NCI-H2227 treated with DMSO at 0.1 percent for 48 hours (cell line): ENCODE measurements at regions not wholly inside any gene's neighbourhood (a gene's known extent, or its start where the extent isn't known, plus 50 kb on each side); places are given as distances from the start of the nearest gene placed in this dataset.
A peak's percentile ranks its signal among the peaks of the same experiment; 100 is the strongest.

Experiments
- DNase-seq: peaks from one replicate; lab custom pipeline; 2025; lab: John Stamatoyannopoulos, UW

DNA sequence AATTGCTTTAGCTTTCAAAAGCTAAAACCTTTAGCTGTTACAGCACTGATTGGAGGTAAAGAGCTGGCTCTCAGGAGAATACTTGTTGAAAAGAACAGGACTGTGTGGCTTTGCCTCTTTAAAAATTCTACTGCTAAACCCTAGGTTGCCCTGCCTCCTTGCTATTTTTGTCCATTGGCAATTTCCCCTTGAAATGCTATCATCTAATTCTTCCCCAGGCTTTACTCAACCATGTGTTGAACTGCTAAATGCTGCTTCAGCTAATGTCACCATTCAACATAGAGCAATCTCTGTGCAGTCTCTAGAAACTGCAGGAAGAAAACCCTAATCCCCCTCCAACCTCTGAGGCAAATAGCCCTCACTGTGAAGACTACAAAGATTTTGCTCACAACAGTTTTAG, 203.7 kb upstream of the ARX start:
- DNase-seq, result peak; percentile 12

GRCh38 chrX:25213611-25214010, 197.8 kb upstream of the ARX start:
- no peak for DNase-seq

- DNase-seq, result peak; percentile 59
Observed at GRCh38 chrX:25207803-25208475, 192.2 kb upstream of the ARX start.

DNA sequence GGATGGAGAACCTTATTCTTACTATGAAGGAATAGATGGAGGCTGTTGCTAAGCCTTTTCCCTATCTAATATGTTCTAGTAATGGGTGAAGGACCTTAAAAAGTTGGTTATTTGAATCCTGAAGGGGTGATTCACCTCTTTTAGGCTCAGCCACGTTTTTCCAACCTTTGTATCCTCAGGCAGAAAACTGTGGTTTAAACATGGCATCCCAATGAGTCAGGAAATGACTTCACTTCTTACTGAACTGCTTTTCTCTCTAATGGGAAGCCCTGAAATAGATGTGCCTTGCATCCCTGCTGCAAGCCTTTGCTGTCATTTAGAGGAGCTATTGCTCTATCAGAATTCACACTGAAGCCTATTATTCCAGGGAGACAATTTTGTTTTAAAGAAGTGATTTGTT, 191.0 kb upstream of the ARX start:
- peak; percentile 33 for DNase-seq

- no peak for DNase-seq
Observed at GRCh38 chrX:25204182-25204581, 188.4 kb upstream of the ARX start.

GRCh38 chrX:25202827-25203226, 187.1 kb upstream of the ARX start:
- DNase-seq, result peak; percentile 50

DNA sequence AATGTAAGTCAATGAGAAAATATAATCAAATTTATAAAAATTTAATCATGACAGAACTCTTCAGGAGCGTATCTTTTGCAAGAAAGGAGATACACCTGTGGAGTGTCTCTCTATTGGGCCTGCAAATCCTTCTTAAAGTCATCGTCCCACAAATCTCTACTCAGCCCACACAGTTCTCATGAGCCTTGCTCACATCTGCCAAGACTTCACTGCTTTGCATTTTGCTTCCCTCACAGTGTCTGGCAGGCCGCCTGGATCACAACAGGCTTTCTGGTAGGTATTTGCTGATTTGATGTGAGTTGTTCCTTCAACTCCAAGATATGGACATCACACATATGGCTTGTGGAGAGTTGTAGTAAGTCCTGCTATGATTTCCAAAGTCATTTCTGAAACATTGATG, 183.1 kb upstream of the ARX start:
- no peak for DNase-seq

GRCh38 chrX:25198253-25198652, 182.5 kb upstream of the ARX start:
- no peak for DNase-seq

- no peak for DNase-seq
Observed at GRCh38 chrX:25196221-25196620, 180.5 kb upstream of the ARX start.

GRCh38 chrX:25191403-25191802, 175.6 kb upstream of the ARX start:
- no peak for DNase-seq

- peak; percentile 62 for DNase-seq
Observed at GRCh38 chrX:25181775-25182174, 166.0 kb upstream of the ARX start.

- no peak for DNase-seq
Observed at GRCh38 chrX:25180242-25180641, 164.5 kb upstream of the ARX start.

DNA sequence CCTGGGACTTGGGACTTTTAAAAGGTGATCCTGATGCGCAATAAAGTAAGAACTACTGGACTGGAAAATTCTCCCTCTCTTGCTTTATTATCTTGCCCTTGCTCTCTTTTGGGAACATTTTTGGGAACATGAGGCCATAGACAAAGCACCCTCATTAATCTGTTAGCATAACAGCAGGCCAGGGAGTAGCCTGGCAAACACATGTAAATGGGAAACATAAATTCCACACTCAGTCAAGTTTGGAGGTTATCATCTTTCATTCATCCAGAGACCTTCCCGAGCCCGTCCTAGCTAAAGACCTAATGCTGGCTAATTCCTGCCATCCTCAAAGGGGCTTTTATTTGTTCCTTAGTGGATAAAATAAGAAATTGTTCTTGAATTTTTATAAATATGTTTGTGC, 162.8 kb upstream of the ARX start:
- DNase-seq, result no peak

DNA sequence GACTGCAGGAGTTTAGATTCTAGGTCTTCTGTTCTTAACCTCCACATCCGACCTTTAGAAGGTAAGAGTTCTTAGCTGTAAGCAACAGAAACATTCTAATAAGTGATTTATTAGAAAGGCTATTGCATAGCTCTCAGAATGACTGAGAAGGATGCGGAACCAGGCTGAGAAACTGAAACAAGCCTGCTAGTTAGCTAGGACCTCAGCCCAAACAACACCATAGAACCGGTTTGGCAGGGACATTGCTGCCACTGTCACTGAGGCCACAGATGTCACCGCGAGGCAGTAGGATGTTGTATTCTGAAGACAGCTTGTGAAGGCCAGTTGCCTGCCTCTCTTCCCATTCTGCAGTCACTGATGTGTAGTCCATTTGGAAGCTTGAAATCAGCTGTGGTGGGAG, 160.0 kb upstream of the ARX start:
- no peak for DNase-seq

DNA sequence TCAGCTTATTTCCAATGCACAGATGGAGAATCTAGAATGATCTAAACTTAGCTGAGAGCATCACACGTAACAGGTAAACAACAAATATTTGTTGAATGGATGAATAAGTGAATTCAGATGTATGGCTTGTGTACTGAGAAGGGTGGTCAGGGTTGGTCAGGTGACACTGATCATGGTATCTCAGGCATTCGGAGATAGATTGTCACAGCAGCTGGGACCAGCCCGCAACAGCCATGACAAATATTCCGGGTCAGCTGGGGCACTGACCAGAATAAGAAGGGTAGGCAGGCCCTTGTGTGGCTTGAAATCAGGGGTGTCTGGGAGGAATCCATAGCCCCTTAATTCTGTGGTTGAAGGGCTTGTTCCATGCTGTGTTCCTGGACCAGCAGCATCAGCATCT, 159.4 kb upstream of the ARX start:
- no peak for DNase-seq

- DNase-seq, result no peak
Observed at GRCh38 chrX:25166546-25166945, 150.8 kb upstream of the ARX start.

DNA sequence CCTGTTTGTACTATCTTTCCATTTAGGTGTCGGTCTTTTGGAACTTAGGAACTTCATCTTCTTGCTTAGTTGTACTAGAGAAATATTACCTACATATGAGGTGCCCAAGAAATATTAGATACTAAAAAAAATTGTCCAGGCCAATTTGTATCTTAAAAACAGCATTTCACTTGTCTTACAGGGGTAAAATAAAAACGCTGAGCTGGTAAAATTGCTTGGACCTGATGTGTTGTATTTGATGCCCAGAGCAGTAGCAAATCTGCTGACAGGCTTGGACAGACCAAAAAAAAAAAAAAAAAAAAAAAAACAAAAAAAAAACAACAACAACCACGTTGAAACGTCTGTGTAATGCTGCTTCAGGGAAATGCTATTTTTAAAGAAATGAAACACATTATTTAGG, 150.4 kb upstream of the ARX start:
- no peak for DNase-seq

GRCh38 chrX:25158635-25159034, 142.9 kb upstream of the ARX start:
- DNase-seq, result no peak

GRCh38 chrX:25156832-25157231, 141.1 kb upstream of the ARX start:
- no peak for DNase-seq

DNA sequence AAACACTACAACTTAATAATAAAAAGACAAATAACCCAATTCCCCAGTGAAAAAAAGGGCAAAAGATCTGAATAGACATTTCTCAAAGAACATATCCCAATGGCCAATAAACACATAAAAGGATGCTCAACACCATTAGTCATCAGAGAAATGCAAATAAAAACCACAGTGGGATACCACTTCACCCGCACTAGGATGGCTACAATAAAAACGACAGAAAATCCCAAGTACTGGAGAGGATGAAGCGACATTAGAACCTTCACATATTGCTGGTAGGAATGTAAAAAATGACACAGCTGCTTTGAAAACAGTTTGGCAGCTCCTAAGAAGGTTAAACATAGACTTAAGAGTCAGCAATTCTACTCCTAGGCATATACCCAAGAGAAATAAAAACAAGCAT, 140.6 kb upstream of the ARX start:
- DNase-seq, result no peak

GRCh38 chrX:25154168-25154567, 138.4 kb upstream of the ARX start:
- no peak for DNase-seq

DNA sequence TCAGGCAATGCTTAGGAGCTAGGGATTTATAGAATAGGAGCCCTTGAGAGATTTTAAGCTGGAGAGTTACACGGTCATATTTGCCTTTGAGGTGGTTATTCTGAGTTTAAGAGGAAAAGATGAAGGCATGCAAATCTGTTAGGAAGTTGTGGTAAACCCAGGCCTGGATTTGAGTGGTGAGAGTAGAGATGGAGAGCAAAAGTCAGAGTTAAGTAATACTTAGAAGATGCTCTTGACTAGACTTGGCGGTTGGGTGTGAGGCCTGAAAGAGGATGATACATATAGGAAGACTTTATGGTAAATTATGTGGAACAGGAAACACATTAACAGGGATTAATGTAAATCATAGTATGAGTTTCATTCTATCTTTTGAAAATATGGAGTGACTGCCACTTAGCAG, 136.0 kb upstream of the ARX start:
- DNase-seq, result no peak

GRCh38 chrX:25144043-25144940, 128.5 kb upstream of the ARX start:
- DNase-seq, result peak; percentile 74

GRCh38 chrX:25143596-25143995, 127.8 kb upstream of the ARX start:
- no peak for DNase-seq
